ENCODE measurements at regions not wholly inside any gene's neighbourhood (a gene's known extent, or its start where the extent isn't known, plus 50 kb on each side); places are given as distances from the start of the nearest gene placed in this dataset.

GRCh38 chr2:5914811-5915611, 222.8 kb downstream of the SOX11 start:
- Histone ChIP-seq H3K79me2 (ENCODE audit: control insufficient read depth, insufficient read depth, low read length) (no peaks in the 10 kb centered on the region), H3K4me2 (replicated peaks; ENCODE audit: low read depth, low read length, poor library complexity, severe bottlenecking) (no peak overlapping the region), H3K9me3 (ENCODE audit: control extremely low read depth in 1 of 3, control insufficient read depth in 2 of 3, insufficient read depth in 1 of 3, low read length in 2 of 3) (no peaks in the 10 kb centered on the region), H3K4me3 (ENCODE audit: control extremely low read depth in 1 of 5, extremely low read depth in 1 of 5, insufficient read depth in 1 of 5, low read depth in 2 of 5, low read length in 4 of 5) (no peak overlapping the region), H4K20me1 (ENCODE audit: control insufficient read depth, insufficient read depth, low read length, poor library complexity, severe bottlenecking) (no peaks in the 10 kb centered on the region), H3K27me3 (replicated peaks in 1 of 4; ENCODE audit: control extremely low read depth in 1 of 4, control insufficient read depth in 3 of 4, insufficient read depth in 4 of 4, low read length in 3 of 4) (no peaks in the 10 kb centered on the region), H2AFZ (ENCODE audit: insufficient read depth, low read depth, low read length, poor library complexity, severe bottlenecking) (no peak overlapping the region), H3K36me3 (replicated peaks in 1 of 2; ENCODE audit: control extremely low read depth in 1 of 2, control insufficient read depth in 1 of 2, extremely low read depth in 1 of 2, insufficient read depth in 2 of 2, low read length in 1 of 2) (no peaks in the 10 kb centered on the region), H3K4me1 (ENCODE audit: control insufficient read depth in 2 of 2, insufficient read depth in 2 of 2, low read length in 2 of 2) (no peaks in the 10 kb centered on the region), H3K27ac (ENCODE audit: low read length in 2 of 2) (no peak overlapping the region), H3K9ac (ENCODE audit: low read length) (no peak overlapping the region)
- no peak for ATAC-seq (ENCODE audit: low read depth)
- Mint-ChIP-seq H3K27me3 (no peaks in the 10 kb centered on the region), H3K9me3 (ENCODE audit: insufficient read depth) (no peaks in the 10 kb centered on the region), H3K27ac (no peak overlapping the region), H3K4me3 (no peak overlapping the region), H3K4me1 (no peaks in the 10 kb centered on the region)
- CTCF ChIA-PET, result no interaction called here
- DNase-seq, result no peak
- 89% methylated on average over 4 of the region's 7 CpGs for WGBS (ENCODE audit: insufficient coverage)
- intact Hi-C loops (cut with micrococcal nuclease), result no loop called here
- TF ChIP-seq CTCF (IDR thresholded peaks at IDR 0.05) (no peak), EZH2 (IDR thresholded peaks at IDR 0.05; ENCODE audit: borderline replicate concordance, insufficient read depth, low read depth, low read length, poor library complexity, severe bottlenecking) (no peak)
- POLR2A ChIA-PET, result no interaction called here

- Histone ChIP-seq H3K36me3 (replicated peaks in 1 of 2; ENCODE audit: control extremely low read depth in 1 of 2, control insufficient read depth in 1 of 2, extremely low read depth in 1 of 2, insufficient read depth in 2 of 2, low read length in 1 of 2) (no peaks in the 10 kb centered on the region), H3K9me3 (ENCODE audit: control extremely low read depth in 1 of 3, control insufficient read depth in 2 of 3, insufficient read depth in 1 of 3, low read length in 2 of 3) (no peaks in the 10 kb centered on the region), H3K9ac (ENCODE audit: low read length) (no peak overlapping the region), H3K4me1 (ENCODE audit: control insufficient read depth in 2 of 2, insufficient read depth in 2 of 2, low read length in 2 of 2) (no peaks in the 10 kb centered on the region), H3K27me3 (replicated peaks in 1 of 4; ENCODE audit: control extremely low read depth in 1 of 4, control insufficient read depth in 3 of 4, insufficient read depth in 4 of 4, low read length in 3 of 4) (no peaks in the 10 kb centered on the region), H2AFZ (ENCODE audit: insufficient read depth, low read depth, low read length, poor library complexity, severe bottlenecking) (no peak overlapping the region), H3K27ac (ENCODE audit: low read length in 2 of 2) (no peak overlapping the region), H3K79me2 (ENCODE audit: control insufficient read depth, insufficient read depth, low read length) (no peaks in the 10 kb centered on the region), H4K20me1 (ENCODE audit: control insufficient read depth, insufficient read depth, low read length, poor library complexity, severe bottlenecking) (no peaks in the 10 kb centered on the region), H3K4me3 (ENCODE audit: control extremely low read depth in 1 of 5, extremely low read depth in 1 of 5, insufficient read depth in 1 of 5, low read depth in 2 of 5, low read length in 4 of 5) (no peak overlapping the region), H3K4me2 (replicated peaks; ENCODE audit: low read depth, low read length, poor library complexity, severe bottlenecking) (no peak overlapping the region)
- Mint-ChIP-seq H3K4me1 (no peaks in the 10 kb centered on the region), H3K27me3 (no peaks in the 10 kb centered on the region), H3K9me3 (ENCODE audit: insufficient read depth) (no peaks in the 10 kb centered on the region), H3K27ac (no peak overlapping the region), H3K4me3 (no peak overlapping the region)
- TF ChIP-seq CTCF (IDR thresholded peaks at IDR 0.05), result no peak
- no peak for TF ChIP-seq EZH2 (IDR thresholded peaks at IDR 0.05; ENCODE audit: borderline replicate concordance, insufficient read depth, low read depth, low read length, poor library complexity, severe bottlenecking)
- WGBS (ENCODE audit: insufficient coverage), result 58% methylated on average over 4 of the region's 4 CpGs
- POLR2A ChIA-PET, result no interaction called here
- CTCF ChIA-PET, result no interaction called here
- ATAC-seq (ENCODE audit: low read depth) (no peak), DNase-seq (no peak)
- intact Hi-C loops (cut with micrococcal nuclease), result no loop called here
Observed at GRCh38 chr2:5915881-5916310, 223.7 kb downstream of the SOX11 start.

Data from B cell (primary cell).